ENCODE measurements at regions not wholly inside any gene's neighbourhood (a gene's known extent, or its start where the extent isn't known, plus 50 kb on each side); places are given as distances from the start of the nearest gene placed in this dataset.

- DNase-seq (ENCODE audit: low read depth, low spot score), result no peak
- TF ChIP-seq ZNF274 (IDR thresholded peaks at IDR 0.05; ENCODE audit: low read depth, low read length), result no peak
- TF ChIP-seq CBX3 (IDR thresholded peaks at IDR 0.05; ENCODE audit: low read depth), result no peak
- no peak for TF ChIP-seq ZFX (IDR thresholded peaks at IDR 0.05)
- TF ChIP-seq ATF3 (IDR thresholded peaks at IDR 0.05), result no peak
- TF ChIP-seq, protein P1, sequence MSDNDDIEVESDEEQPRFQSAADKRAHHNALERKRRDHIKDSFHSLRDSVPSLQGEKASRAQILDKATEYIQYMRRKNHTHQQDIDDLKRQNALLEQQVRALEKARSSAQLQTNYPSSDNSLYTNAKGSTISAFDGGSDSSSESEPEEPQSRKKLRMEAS (IDR thresholded peaks at IDR 0.05), result no peak
- TF ChIP-seq JUND (IDR thresholded peaks at IDR 0.05), result no peak
- H3K4me1 ChIP-seq (ENCODE audit: control insufficient read depth in 1 of 2, insufficient read depth in 2 of 2, low read length in 2 of 2), result no peaks in the 10 kb centered on the region
- no peaks in the 10 kb centered on the region for H3K9me2 ChIP-seq (ENCODE audit: insufficient read depth)
- no peak for ATAC-seq
- no peak overlapping the region for H3K9ac ChIP-seq (ENCODE audit: low read length)
- H3K79me2 ChIP-seq (ENCODE audit: insufficient read depth, low read length), result no peaks in the 10 kb centered on the region
- no peak overlapping the region for H3K4me2 ChIP-seq (ENCODE audit: low read length)
- intact Hi-C loops (cut with micrococcal nuclease), result no loop called here
- ChIA-PET POLR2A (no interaction called here), RAD21 (ENCODE audit: low non-redundant PET in 1 of 2, low total read pairs in 2 of 2, uncharacterized antibody in 2 of 2, unreplicated experiment in 2 of 2) (no interaction called here), CTCF (no interaction called here)
- BruUV-seq (replicated peaks), result no TSS peak
- H3K4me3 ChIP-seq (replicated peaks in 1 of 2; ENCODE audit: low read depth in 1 of 2, low read length in 2 of 2), result no peak overlapping the region
- no peaks in the 10 kb centered on the region for H3K36me3 ChIP-seq (ENCODE audit: control insufficient read depth in 1 of 2, insufficient read depth in 2 of 2, low read length in 2 of 2)
- no peaks in the 10 kb centered on the region for H4K20me1 ChIP-seq (ENCODE audit: insufficient read depth)
- H3K27ac ChIP-seq (ENCODE audit: low read depth, low read length), result no peak overlapping the region
- H3K27me3 ChIP-seq (ENCODE audit: insufficient read depth, low read length), result no peaks in the 10 kb centered on the region
- H3K9me3 ChIP-seq (ENCODE audit: control insufficient read depth in 1 of 2, insufficient read depth in 1 of 2, low read depth in 1 of 2, low read length in 2 of 2), result no peaks in the 10 kb centered on the region
- H2AFZ ChIP-seq (ENCODE audit: low read depth, low read length, poor library complexity, severe bottlenecking), result no peak overlapping the region
Measured at GRCh38 chr15:88990185-88990679, 77.1 kb upstream of the MFGE8 start.

DNA sequence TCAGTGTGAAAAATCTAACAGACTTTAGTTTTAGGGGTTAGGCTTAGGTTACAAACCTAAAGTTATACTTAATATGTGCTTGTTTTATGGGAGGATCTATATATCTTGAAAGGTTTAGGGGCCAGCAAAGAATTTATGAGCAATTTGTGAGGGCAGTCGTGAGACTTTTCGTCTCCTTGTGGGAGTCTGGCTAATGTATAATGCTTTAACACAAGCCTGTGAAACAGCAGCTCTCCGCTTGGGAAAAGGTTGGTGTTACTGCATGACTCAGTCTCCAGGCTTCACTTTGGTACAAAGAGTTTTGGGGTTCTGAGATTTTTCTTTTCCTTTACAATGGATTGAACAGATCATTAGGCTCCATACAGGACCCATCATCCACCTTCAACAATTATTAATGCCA is 79.0 kb upstream of the MFGE8 start:
- CTCF ChIA-PET, result no interaction called here
- Histone ChIP-seq H4K20me1 (ENCODE audit: insufficient read depth) (no peaks in the 10 kb centered on the region), H2AFZ (ENCODE audit: low read depth, low read length, poor library complexity, severe bottlenecking) (no peak overlapping the region), H3K36me3 (ENCODE audit: control insufficient read depth in 1 of 2, insufficient read depth in 2 of 2, low read length in 2 of 2) (no peaks in the 10 kb centered on the region), H3K4me2 (ENCODE audit: low read length) (no peak overlapping the region), H3K79me2 (ENCODE audit: insufficient read depth, low read length) (no peaks in the 10 kb centered on the region), H3K9me2 (ENCODE audit: insufficient read depth) (no peaks in the 10 kb centered on the region), H3K4me3 (replicated peaks in 1 of 2; ENCODE audit: low read depth in 1 of 2, low read length in 2 of 2) (no peak overlapping the region), H3K4me1 (ENCODE audit: control insufficient read depth in 1 of 2, insufficient read depth in 2 of 2, low read length in 2 of 2) (no peaks in the 10 kb centered on the region), H3K9ac (ENCODE audit: low read length) (no peak overlapping the region), H3K27ac (ENCODE audit: low read depth, low read length) (no peak overlapping the region), H3K9me3 (ENCODE audit: control insufficient read depth in 1 of 2, insufficient read depth in 1 of 2, low read depth in 1 of 2, low read length in 2 of 2) (no peaks in the 10 kb centered on the region), H3K27me3 (ENCODE audit: insufficient read depth, low read length) (no peaks in the 10 kb centered on the region)
- TF ChIP-seq EGR1 (IDR thresholded peaks at IDR 0.05; ENCODE audit: low read depth), result no peak
- no peak for TF ChIP-seq EZH2phosphoT487 (IDR thresholded peaks at IDR 0.05; ENCODE audit: borderline replicate concordance)
- no peak for TF ChIP-seq FOSL1 (IDR thresholded peaks at IDR 0.05; ENCODE audit: low read depth)
- RAD21 ChIA-PET (ENCODE audit: low non-redundant PET in 1 of 2, low total read pairs in 2 of 2, uncharacterized antibody in 2 of 2, unreplicated experiment in 2 of 2), result no interaction called here
- no TSS peak for BruUV-seq (replicated peaks)
- DNase-seq (ENCODE audit: low read depth, low spot score), result no peak
- POLR2A ChIA-PET, result no interaction called here
- intact Hi-C loops (cut with micrococcal nuclease), result no loop called here
- ATAC-seq, result no peak
